Colonic mucosa (tissue), 4 donors: ENCODE measurements at regions not wholly inside any gene's neighbourhood (a gene's known extent, or its start where the extent isn't known, plus 50 kb on each side); places are given as distances from the start of the nearest gene placed in this dataset.

Source experiments
- DNase-seq: peaks from one replicate; pipeline ENCODE4 v3.0.0-alpha.2; 2020
- H3K27ac ChIP-seq: fragments of 200-600 bp; one replicate; pipeline ENCODE4 v1.8.0; 2021
- H3K27me3 ChIP-seq: fragments of 200-600 bp; one replicate; pipeline ENCODE4 v1.8.0; 2021
- H3K36me3 ChIP-seq: fragments of 200-600 bp; one replicate; pipeline ENCODE4 v1.8.0; 2021
- H3K4me1 ChIP-seq: fragments of 200-600 bp; one replicate; pipeline ENCODE4 v1.8.0; 2021; ENCODE audit warnings: mild to moderate bottlenecking
- H3K4me3 ChIP-seq: fragments of 200-600 bp; one replicate; pipeline ENCODE4 v1.8.0; 2021
- H3K9ac ChIP-seq, 2 donors: one replicate each; pipeline ENCODE4 v1.7.0; 2013; ENCODE audit warnings: control low read depth in 2 of 2, low read depth in 2 of 2, low read length in 2 of 2
- H3K9me3 ChIP-seq: fragments of 200-600 bp; one replicate; pipeline ENCODE4 v1.8.0; 2021
- CTCF ChIP-seq: fragments of 200-600 bp; IDR thresholded peaks from one replicate; pipeline ENCODE4 v1.8.0; 2022; ENCODE audit warnings: antibody characterized with exemption, mild to moderate bottlenecking
- intact Hi-C: fragments of 100-400 bp; cut with DNase I; formaldehyde crosslinking; loops from one replicate; pipeline ENCODE4 v1.14.1; 2022
- donor health status: healthy.
- donor health status: DM: no; HTN: no; CAD: no.
- donor health status: DM: no; HTN: no; CAD: no.

GRCh38 chr5:91257301-91257700 is 125.8 kb downstream of the ARRDC3 start:
- Histone ChIP-seq H3K36me3 (no peaks in the 10 kb centered on the region), H3K4me3 (no peak overlapping the region), H3K9ac (no peak overlapping the region), H3K27ac (no peak overlapping the region), H3K27me3 (no peaks in the 10 kb centered on the region), H3K9me3 (no peaks in the 10 kb centered on the region), H3K4me1 (no peaks in the 10 kb centered on the region)
- no peak for TF ChIP-seq CTCF
- intact Hi-C loops: no loop called here
- no peak for DNase-seq

- no peak for TF ChIP-seq CTCF
- intact Hi-C loops: no loop called here
- no peaks in the 10 kb centered on the region for H3K27me3 ChIP-seq
- H3K4me1 ChIP-seq: no peaks in the 10 kb centered on the region
- no peak overlapping the region for H3K4me3 ChIP-seq
- H3K27ac ChIP-seq: no peak overlapping the region
- DNase-seq: no peak
- no peaks in the 10 kb centered on the region for H3K36me3 ChIP-seq
- H3K9me3 ChIP-seq: no peaks in the 10 kb centered on the region
- no peak overlapping the region for H3K9ac ChIP-seq
Observed at GRCh38 chr5:91256142-91256524, 127.0 kb downstream of the ARRDC3 start.

- Histone ChIP-seq H3K27ac (no peak overlapping the region), H3K27me3 (no peaks in the 10 kb centered on the region), H3K36me3 (no peaks in the 10 kb centered on the region), H3K9me3 (no peaks in the 10 kb centered on the region), H3K4me1 (no peaks in the 10 kb centered on the region), H3K4me3 (no peak overlapping the region), H3K9ac (no peak overlapping the region)
- no peak for TF ChIP-seq CTCF
- intact Hi-C loops: no loop called here
- DNase-seq: no peak
Observed at GRCh38 chr5:91255396-91256141, 127.5 kb downstream of the ARRDC3 start.

GRCh38 chr5:91252916-91253315 is 130.2 kb downstream of the ARRDC3 start:
- no peak for TF ChIP-seq CTCF
- no peaks in the 10 kb centered on the region for H3K9me3 ChIP-seq
- no peaks in the 10 kb centered on the region for H3K27me3 ChIP-seq
- DNase-seq: no peak
- intact Hi-C loops: no loop called here
- H3K36me3 ChIP-seq: no peaks in the 10 kb centered on the region
- no peak overlapping the region for H3K27ac ChIP-seq
- H3K4me3 ChIP-seq: no peak overlapping the region
- no peaks in the 10 kb centered on the region for H3K4me1 ChIP-seq
- no peak overlapping the region for H3K9ac ChIP-seq

GRCh38 chr5:91245871-91246270 is 137.2 kb downstream of the ARRDC3 start:
- no peak for TF ChIP-seq CTCF

More at GRCh38 chr5:91245871-91246270, 137.2 kb downstream of the ARRDC3 start:
- Histone ChIP-seq H3K27me3 (no peaks in the 10 kb centered on the region), H3K4me1 (no peaks in the 10 kb centered on the region), H3K27ac (no peak overlapping the region), H3K36me3 (no peaks in the 10 kb centered on the region), H3K9me3 (no peaks in the 10 kb centered on the region), H3K4me3 (no peak overlapping the region), H3K9ac (no peak overlapping the region)
- intact Hi-C loops: no loop called here
- no peak for DNase-seq
